Activated T-helper 1 cell treated with Interleukin-2 at 50 U/mL for 16 hours (primary cell): ENCODE measurements at regions not wholly inside any gene's neighbourhood (a gene's known extent, or its start where the extent isn't known, plus 50 kb on each side); places are given as distances from the start of the nearest gene placed in this dataset.

Experiments
- DNase-seq: peaks from one replicate; pipeline ENCODE4 v3.0.0-alpha.2; 2020; ENCODE audit warnings: low read depth

- DNase-seq, result no peak
These were observed 295.3 kb downstream of the SP3 start for GRCh38 chr2:173669888-173670287.

GRCh38 chr2:173672573-173673340 is 292.4 kb downstream of the SP3 start:
- no peak for DNase-seq

GRCh38 chr2:173673640-173674039 is 291.5 kb downstream of the SP3 start:
- no peak for DNase-seq

- no peak for DNase-seq
These were observed 288.5 kb downstream of the SP3 start for GRCh38 chr2:173676647-173677046.

GRCh38 chr2:173678186-173678585 is 287.0 kb downstream of the SP3 start:
- DNase-seq, result no peak

- DNase-seq, result no peak
These were observed 284.6 kb downstream of the SP3 start for GRCh38 chr2:173680574-173680973.

- DNase-seq, result no peak
These were observed 283.1 kb downstream of the SP3 start for GRCh38 chr2:173681881-173682650.

- no peak for DNase-seq
These were observed 280.2 kb downstream of the SP3 start for GRCh38 chr2:173684896-173685459.

GRCh38 chr2:173690349-173690748 is 274.8 kb downstream of the SP3 start:
- no peak for DNase-seq

- DNase-seq, result no peak
These were observed 273.1 kb downstream of the SP3 start for GRCh38 chr2:173692068-173692467.

GRCh38 chr2:173693044-173693589 is 272.1 kb downstream of the SP3 start:
- no peak for DNase-seq

- no peak for DNase-seq
These were observed 268.9 kb downstream of the SP3 start for GRCh38 chr2:173696274-173696673.

GRCh38 chr2:173697929-173698328 is 267.2 kb downstream of the SP3 start:
- no peak for DNase-seq

GRCh38 chr2:173705656-173706055 is 259.5 kb downstream of the SP3 start:
- no peak for DNase-seq

- DNase-seq, result no peak
These were observed 258.2 kb downstream of the SP3 start for GRCh38 chr2:173706936-173707335.

GRCh38 chr2:173708806-173709205 is 256.4 kb downstream of the SP3 start:
- DNase-seq, result no peak

- no peak for DNase-seq
These were observed 253.4 kb downstream of the SP3 start for GRCh38 chr2:173711816-173712215.

GRCh38 chr2:173713904-173714555 is 251.1 kb downstream of the SP3 start:
- DNase-seq, result no peak

GRCh38 chr2:173715441-173715840 is 249.7 kb downstream of the SP3 start:
- no peak for DNase-seq

- no peak for DNase-seq
These were observed 248.6 kb downstream of the SP3 start for GRCh38 chr2:173716458-173717052.

GRCh38 chr2:173719471-173719870 is 245.7 kb downstream of the SP3 start:
- no peak for DNase-seq

- DNase-seq, result no peak
These were observed 244.9 kb downstream of the SP3 start for GRCh38 chr2:173720306-173720705.
